HL-60 (cell line): ENCODE measurements at regions not wholly inside any gene's neighbourhood (a gene's known extent, or its start where the extent isn't known, plus 50 kb on each side); places are given as distances from the start of the nearest gene placed in this dataset.
"Not testable (repeated sequence)": the region's sequence is repeated elsewhere in the genome, so short reads cannot be mapped to it uniquely, and the experiment has no call there.

Experiments used
- DNase-seq, 2 experiments: peaks; one replicate each; pipeline ENCODE4 v3.0.0-alpha.2; 2010 to 2020; ENCODE audit warnings: low read depth in 1 of 2, low spot score in 1 of 2
- H3K27ac ChIP-seq: fragments of 250-450 bp; sonication (Bioruptor Pico); replicated peaks from 2 replicates; pipeline ENCODE4 v1.5.1; 2020; ENCODE audit warnings: mild to moderate bottlenecking, moderate library complexity
- H3K27me3 ChIP-seq: fragments of 250-450 bp; sonication (Bioruptor Pico); 2 replicates; pipeline ENCODE4 v1.5.1; 2021; ENCODE audit warnings: mild to moderate bottlenecking, moderate library complexity; ENCODE audit not compliant: insufficient read depth, poor library complexity, severe bottlenecking
- H3K4me3 ChIP-seq: replicated peaks from 2 replicates; pipeline ENCODE4 v1.5.1; 2011; ENCODE audit warnings: mild to moderate bottlenecking, control low read depth, low read length; ENCODE audit not compliant: insufficient read depth
- GABPA ChIP-seq: IDR thresholded peaks from 2 replicates; pipeline ENCODE4 v1.6.1; 2012; ENCODE audit warnings: low read depth
- POLR2AphosphoS5 ChIP-seq: IDR thresholded peaks from 2 replicates; pipeline ENCODE4 v1.6.1; 2012; ENCODE audit warnings: low read depth
- SPI1 ChIP-seq: IDR thresholded peaks from 2 replicates; pipeline ENCODE4 v1.6.1; 2012; ENCODE audit warnings: low read depth, mild to moderate bottlenecking, borderline replicate concordance
- TF ChIP-seq, protein P1 (sequence below): IDR thresholded peaks from 2 replicates; pipeline ENCODE4 v1.6.1; 2012; ENCODE audit warnings: low read depth; ENCODE audit not compliant: insufficient replicate concordance
- TF ChIP-seq, protein P2 (sequence below): IDR thresholded peaks from one replicate; pipeline ENCODE4 v1.5.1; 2011; ENCODE audit warnings: low read length, control low read depth, inconsistent platforms; ENCODE audit not compliant: insufficient read depth

DNA sequence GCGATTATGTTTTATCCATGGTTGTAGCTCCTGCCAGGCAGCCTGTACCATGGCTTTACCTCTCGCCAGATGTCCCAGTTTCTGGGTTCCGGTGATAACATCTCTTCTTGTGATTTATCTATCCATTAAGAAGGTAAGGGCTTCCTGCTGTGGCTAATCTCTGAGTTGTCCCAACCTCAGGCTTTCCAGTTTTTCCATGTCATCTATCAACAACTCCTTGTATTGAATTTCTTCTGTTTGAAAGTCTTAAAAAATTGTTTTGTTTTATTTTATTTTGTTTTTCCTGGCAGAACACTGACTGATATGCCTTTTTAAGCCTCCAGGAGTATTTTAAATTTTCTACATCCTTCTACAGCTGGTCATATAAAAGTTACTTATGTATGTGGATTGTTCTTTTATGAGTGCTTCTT lies 241.9 kb downstream of the ANTXR2 start:
- no peak overlapping the region for H3K4me3 ChIP-seq
- no peaks in the 10 kb centered on the region for H3K27me3 ChIP-seq
- no peak overlapping the region for H3K27ac ChIP-seq
- no peak for DNase-seq
- no peak for TF ChIP-seq POLR2AphosphoS5
- no peak for TF ChIP-seq SPI1
- TF ChIP-seq, protein P1, sequence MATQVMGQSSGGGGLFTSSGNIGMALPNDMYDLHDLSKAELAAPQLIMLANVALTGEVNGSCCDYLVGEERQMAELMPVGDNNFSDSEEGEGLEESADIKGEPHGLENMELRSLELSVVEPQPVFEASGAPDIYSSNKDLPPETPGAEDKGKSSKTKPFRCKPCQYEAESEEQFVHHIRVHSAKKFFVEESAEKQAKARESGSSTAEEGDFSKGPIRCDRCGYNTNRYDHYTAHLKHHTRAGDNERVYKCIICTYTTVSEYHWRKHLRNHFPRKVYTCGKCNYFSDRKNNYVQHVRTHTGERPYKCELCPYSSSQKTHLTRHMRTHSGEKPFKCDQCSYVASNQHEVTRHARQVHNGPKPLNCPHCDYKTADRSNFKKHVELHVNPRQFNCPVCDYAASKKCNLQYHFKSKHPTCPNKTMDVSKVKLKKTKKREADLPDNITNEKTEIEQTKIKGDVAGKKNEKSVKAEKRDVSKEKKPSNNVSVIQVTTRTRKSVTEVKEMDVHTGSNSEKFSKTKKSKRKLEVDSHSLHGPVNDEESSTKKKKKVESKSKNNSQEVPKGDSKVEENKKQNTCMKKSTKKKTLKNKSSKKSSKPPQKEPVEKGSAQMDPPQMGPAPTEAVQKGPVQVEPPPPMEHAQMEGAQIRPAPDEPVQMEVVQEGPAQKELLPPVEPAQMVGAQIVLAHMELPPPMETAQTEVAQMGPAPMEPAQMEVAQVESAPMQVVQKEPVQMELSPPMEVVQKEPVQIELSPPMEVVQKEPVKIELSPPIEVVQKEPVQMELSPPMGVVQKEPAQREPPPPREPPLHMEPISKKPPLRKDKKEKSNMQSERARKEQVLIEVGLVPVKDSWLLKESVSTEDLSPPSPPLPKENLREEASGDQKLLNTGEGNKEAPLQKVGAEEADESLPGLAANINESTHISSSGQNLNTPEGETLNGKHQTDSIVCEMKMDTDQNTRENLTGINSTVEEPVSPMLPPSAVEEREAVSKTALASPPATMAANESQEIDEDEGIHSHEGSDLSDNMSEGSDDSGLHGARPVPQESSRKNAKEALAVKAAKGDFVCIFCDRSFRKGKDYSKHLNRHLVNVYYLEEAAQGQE = no peak
- TF ChIP-seq GABPA = no peak
- TF ChIP-seq, protein P2, sequence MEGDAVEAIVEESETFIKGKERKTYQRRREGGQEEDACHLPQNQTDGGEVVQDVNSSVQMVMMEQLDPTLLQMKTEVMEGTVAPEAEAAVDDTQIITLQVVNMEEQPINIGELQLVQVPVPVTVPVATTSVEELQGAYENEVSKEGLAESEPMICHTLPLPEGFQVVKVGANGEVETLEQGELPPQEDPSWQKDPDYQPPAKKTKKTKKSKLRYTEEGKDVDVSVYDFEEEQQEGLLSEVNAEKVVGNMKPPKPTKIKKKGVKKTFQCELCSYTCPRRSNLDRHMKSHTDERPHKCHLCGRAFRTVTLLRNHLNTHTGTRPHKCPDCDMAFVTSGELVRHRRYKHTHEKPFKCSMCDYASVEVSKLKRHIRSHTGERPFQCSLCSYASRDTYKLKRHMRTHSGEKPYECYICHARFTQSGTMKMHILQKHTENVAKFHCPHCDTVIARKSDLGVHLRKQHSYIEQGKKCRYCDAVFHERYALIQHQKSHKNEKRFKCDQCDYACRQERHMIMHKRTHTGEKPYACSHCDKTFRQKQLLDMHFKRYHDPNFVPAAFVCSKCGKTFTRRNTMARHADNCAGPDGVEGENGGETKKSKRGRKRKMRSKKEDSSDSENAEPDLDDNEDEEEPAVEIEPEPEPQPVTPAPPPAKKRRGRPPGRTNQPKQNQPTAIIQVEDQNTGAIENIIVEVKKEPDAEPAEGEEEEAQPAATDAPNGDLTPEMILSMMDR = no peak

DNA sequence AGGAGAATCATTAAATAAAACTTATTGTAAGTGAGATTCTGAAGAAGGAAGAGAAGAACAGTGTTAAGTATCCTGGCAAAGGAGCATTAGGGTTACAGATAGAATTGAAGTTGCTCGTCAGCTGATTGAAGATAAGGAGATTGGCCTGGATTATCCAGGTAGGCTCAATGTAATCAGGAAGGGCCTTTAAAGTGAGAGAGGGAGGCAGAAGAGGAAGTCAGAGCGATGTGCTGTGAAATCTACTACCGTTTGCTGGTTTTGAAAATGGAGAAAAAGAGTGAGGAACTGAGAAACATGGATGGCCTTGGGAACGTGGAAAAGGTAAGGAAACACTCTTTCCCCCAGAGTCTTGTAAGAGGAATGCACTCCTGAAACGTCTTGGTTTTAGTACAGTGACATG lies 245.7 kb downstream of the ANTXR2 start:
- TF ChIP-seq SPI1 (peak; percentile 81), GABPA (no peak)
- H3K4me3 ChIP-seq = no peak overlapping the region
- no peaks in the 10 kb centered on the region for H3K27me3 ChIP-seq
- no peak for DNase-seq
- no peak overlapping the region for H3K27ac ChIP-seq

DNA sequence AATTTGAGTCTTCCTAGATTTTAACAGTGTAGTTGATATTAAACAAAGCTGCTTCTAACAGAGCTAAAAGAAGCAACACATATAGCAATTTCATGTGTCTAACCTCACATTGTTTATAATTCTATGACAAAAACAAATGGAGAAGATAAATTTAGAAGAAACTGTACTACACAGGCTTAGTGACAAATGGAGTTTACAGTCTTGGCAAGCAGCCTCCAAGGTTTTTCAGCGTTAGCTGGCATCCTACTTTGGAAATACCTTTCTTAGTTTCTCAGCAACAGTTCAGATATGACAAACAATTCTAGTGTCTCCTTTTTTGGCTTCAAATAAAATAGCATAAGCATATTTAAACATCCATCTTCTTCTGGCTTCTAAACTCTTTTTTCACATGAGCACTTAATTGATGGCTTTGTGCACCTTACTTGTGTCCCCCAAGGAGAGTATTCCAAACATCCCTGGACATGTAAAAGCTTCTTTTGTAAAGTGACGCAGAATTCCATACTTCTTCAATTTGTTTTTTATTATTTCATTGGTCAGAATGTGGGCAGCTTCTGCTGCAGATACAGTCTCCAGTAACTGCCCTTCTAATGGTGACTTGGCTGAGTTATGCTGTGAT lies 249.8 kb downstream of the ANTXR2 start:
- no peak for TF ChIP-seq GABPA
- no peak for TF ChIP-seq POLR2AphosphoS5
- TF ChIP-seq, protein P2 = no peak
- TF ChIP-seq, protein P1 = no peak
- TF ChIP-seq SPI1 = no peak
- Histone ChIP-seq H3K27ac (no peak overlapping the region), H3K4me3 (no peak overlapping the region), H3K27me3 (no peaks in the 10 kb centered on the region)
- DNase-seq = no peak

DNA sequence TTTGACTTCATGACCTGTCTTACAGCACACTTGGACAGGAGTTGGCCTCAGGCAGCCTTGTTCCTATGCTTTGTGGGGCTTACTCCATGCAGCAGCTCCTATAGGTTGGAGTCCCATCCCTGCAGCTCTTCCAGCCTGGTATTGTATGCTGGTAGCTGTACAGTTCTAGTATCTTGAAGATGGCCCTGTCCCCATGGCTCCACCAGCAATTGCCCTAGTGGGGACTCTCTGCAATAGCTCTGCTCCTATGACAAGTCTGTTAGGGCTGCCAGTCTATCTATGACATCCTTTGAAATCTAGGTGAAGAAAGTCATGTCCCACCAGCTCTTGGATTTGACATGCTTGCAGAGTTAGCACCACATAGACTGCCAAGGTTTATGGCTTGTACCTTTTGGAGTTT lies 252.6 kb downstream of the ANTXR2 start:
- no peak overlapping the region for H3K4me3 ChIP-seq
- DNase-seq = no peak
- TF ChIP-seq, protein P1 = no peak
- TF ChIP-seq, protein P2 = no peak
- TF ChIP-seq GABPA (no peak), POLR2AphosphoS5 (no peak), SPI1 (no peak)
- no peaks in the 10 kb centered on the region for H3K27me3 ChIP-seq
- no peak overlapping the region for H3K27ac ChIP-seq

DNA sequence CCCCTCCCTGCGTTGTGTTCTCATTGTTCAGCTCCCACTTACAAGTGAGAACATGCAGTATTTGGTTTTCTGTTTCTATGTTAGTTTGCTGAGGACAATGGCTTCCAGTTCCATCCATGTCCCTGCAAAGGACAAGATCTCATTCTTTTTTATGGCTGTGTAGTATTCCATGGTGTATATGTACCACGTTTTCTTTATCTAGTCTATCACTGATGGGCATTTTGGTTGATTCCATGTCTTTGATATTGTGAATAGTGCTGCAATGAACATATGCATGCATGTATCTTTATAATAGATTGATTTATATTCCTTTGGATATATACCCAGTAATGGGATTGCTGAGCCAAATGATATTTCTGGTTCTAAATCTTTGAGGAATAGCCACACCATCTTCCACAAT lies 265.1 kb downstream of the ANTXR2 start:
- not testable (repeated sequence) for H3K27me3 ChIP-seq, H3K4me3 ChIP-seq, H3K27ac ChIP-seq, DNase-seq
